T follicular helper cell (primary cell): ENCODE measurements at regions not wholly inside any gene's neighbourhood (a gene's known extent, or its start where the extent isn't known, plus 50 kb on each side); places are given as distances from the start of the nearest gene placed in this dataset.

Source experiments
- DNase-seq: peaks from one replicate; pipeline ENCODE4 v3.0.0-alpha.2; 2020; ENCODE audit warnings: low read depth

GRCh38 chr9:118059484-118060278, 355.5 kb downstream of the TLR4 start:
- no peak for DNase-seq

GRCh38 chr9:118083161-118083560, 379.0 kb downstream of the TLR4 start:
- no peak for DNase-seq

- no peak for DNase-seq
Observed at GRCh38 chr9:118088090-118088489, 383.9 kb downstream of the TLR4 start.

GRCh38 chr9:118091226-118091625, 387.0 kb downstream of the TLR4 start:
- DNase-seq = no peak

GRCh38 chr9:118091711-118092500, 387.7 kb downstream of the TLR4 start:
- DNase-seq = no peak

GRCh38 chr9:118094387-118094786, 390.2 kb downstream of the TLR4 start:
- no peak for DNase-seq

GRCh38 chr9:118100529-118101419, 396.6 kb downstream of the TLR4 start:
- no peak for DNase-seq

- no peak for DNase-seq
Observed at GRCh38 chr9:118104363-118104762, 400.2 kb downstream of the TLR4 start.

GRCh38 chr9:118108971-118109370, 404.8 kb downstream of the TLR4 start:
- DNase-seq = no peak

GRCh38 chr9:118109542-118109941, 405.3 kb downstream of the TLR4 start:
- DNase-seq = no peak

- DNase-seq = no peak
Observed at GRCh38 chr9:118121361-118121760, 417.2 kb downstream of the TLR4 start.

GRCh38 chr9:118128313-118128712, 424.1 kb downstream of the TLR4 start:
- no peak for DNase-seq

- no peak for DNase-seq
Observed at GRCh38 chr9:118129541-118129940, 425.3 kb downstream of the TLR4 start.

GRCh38 chr9:118148990-118149389, 444.8 kb downstream of the TLR4 start:
- no peak for DNase-seq

- DNase-seq = no peak
Observed at GRCh38 chr9:118156846-118157245, 452.6 kb downstream of the TLR4 start.

- no peak for DNase-seq
Observed at GRCh38 chr9:118162716-118163115, 458.5 kb downstream of the TLR4 start.

- DNase-seq = no peak
Observed at GRCh38 chr9:118163751-118164150, 459.5 kb downstream of the TLR4 start.

GRCh38 chr9:118165451-118165850, 461.2 kb downstream of the TLR4 start:
- DNase-seq = no peak

GRCh38 chr9:118170032-118170955, 466.1 kb downstream of the TLR4 start:
- no peak for DNase-seq

GRCh38 chr9:118177241-118177640, 473.0 kb downstream of the TLR4 start:
- no peak for DNase-seq

- DNase-seq = no peak
Observed at GRCh38 chr9:118183576-118183975, 479.4 kb downstream of the TLR4 start.
